Fibroblast of pulmonary artery (primary cell): ENCODE measurements at regions not wholly inside any gene's neighbourhood (a gene's known extent, or its start where the extent isn't known, plus 50 kb on each side); places are given as distances from the start of the nearest gene placed in this dataset.

ENCODE experiments used
- DNase-seq: peaks from one replicate; pipeline ENCODE4 v3.0.0-alpha.2; 2010; ENCODE audit warnings: low read depth
- H3K4me3 ChIP-seq: replicated peaks from 2 replicates; pipeline ENCODE4 v1.5.1; 2011; ENCODE audit warnings: low read depth, mild to moderate bottlenecking, control low read depth, low read length, moderate library complexity
- CTCF ChIP-seq: IDR thresholded peaks from 2 replicates; pipeline ENCODE4 v1.5.1; 2011; ENCODE audit warnings: mild to moderate bottlenecking, control low read depth, low read length, inconsistent platforms; ENCODE audit errors: missing control alignments

- no peak for DNase-seq
- H3K4me3 ChIP-seq, result no peak overlapping the region
- no peak for TF ChIP-seq CTCF
These were observed 341.7 kb upstream of the TYRP1 start for GRCh38 chr9:12351293-12352044.

- no peak for DNase-seq
- H3K4me3 ChIP-seq, result no peak overlapping the region
- no peak for TF ChIP-seq CTCF
These were observed 341.2 kb upstream of the TYRP1 start for GRCh38 chr9:12352045-12352315.

- TF ChIP-seq CTCF, result no peak
- no peak overlapping the region for H3K4me3 ChIP-seq
- DNase-seq, result no peak
These were observed 329.7 kb upstream of the TYRP1 start for GRCh38 chr9:12363439-12363838.

GRCh38 chr9:12368569-12368968 lies 324.6 kb upstream of the TYRP1 start:
- no peak overlapping the region for H3K4me3 ChIP-seq
- no peak for DNase-seq
- no peak for TF ChIP-seq CTCF

- no peak overlapping the region for H3K4me3 ChIP-seq
- TF ChIP-seq CTCF, result no peak
- DNase-seq, result no peak
These were observed 301.2 kb upstream of the TYRP1 start for GRCh38 chr9:12391839-12392509.

GRCh38 chr9:12394105-12394504 lies 299.1 kb upstream of the TYRP1 start:
- TF ChIP-seq CTCF, result no peak
- no peak overlapping the region for H3K4me3 ChIP-seq
- DNase-seq, result no peak

GRCh38 chr9:12403721-12404120 lies 289.5 kb upstream of the TYRP1 start:
- H3K4me3 ChIP-seq, result no peak overlapping the region
- no peak for DNase-seq
- TF ChIP-seq CTCF, result no peak
